ENCODE measurements at regions not wholly inside any gene's neighbourhood (a gene's known extent, or its start where the extent isn't known, plus 50 kb on each side); places are given as distances from the start of the nearest gene placed in this dataset.

GRCh38 chr7:63040336-63040735, 958.3 kb upstream of the ZNF722 start:
- Histone ChIP-seq H3K9me2 (ENCODE audit: insufficient read depth, low read length) (no peaks in the 10 kb centered on the region), H3K36me3 (ENCODE audit: insufficient read depth, low read length) (no peaks in the 10 kb centered on the region), H3K4me3 (ENCODE audit: low read depth, low read length, poor library complexity, severe bottlenecking) (no peak overlapping the region), H4K20me1 (ENCODE audit: insufficient read depth, low read length) (no peaks in the 10 kb centered on the region), H3K4me1 (ENCODE audit: insufficient read depth, low read length, poor library complexity, severe bottlenecking) (no peaks in the 10 kb centered on the region), H3K9me3 (ENCODE audit: low read length) (no peaks in the 10 kb centered on the region), H3K4me2 (ENCODE audit: low read length) (no peak overlapping the region), H3K27ac (ENCODE audit: low read depth, low read length, poor library complexity, severe bottlenecking) (no peak overlapping the region), H3K79me2 (ENCODE audit: insufficient read depth, low read depth, low read length) (no peaks in the 10 kb centered on the region), H2AFZ (ENCODE audit: low read length) (no peak overlapping the region)
- intact Hi-C loops (cut with micrococcal nuclease; ENCODE audit: unreplicated experiment): no loop called here
- ChIA-PET CTCF (ENCODE audit: unreplicated experiment) (no interaction called here), POLR2A (no interaction called here)
- no peak for DNase-seq (ENCODE audit: low spot score)
- no peak for TF ChIP-seq EZH2phosphoT487 (IDR thresholded peaks at IDR 0.05; ENCODE audit: borderline replicate concordance, low read depth, low read length)
- TF ChIP-seq, protein P1, sequence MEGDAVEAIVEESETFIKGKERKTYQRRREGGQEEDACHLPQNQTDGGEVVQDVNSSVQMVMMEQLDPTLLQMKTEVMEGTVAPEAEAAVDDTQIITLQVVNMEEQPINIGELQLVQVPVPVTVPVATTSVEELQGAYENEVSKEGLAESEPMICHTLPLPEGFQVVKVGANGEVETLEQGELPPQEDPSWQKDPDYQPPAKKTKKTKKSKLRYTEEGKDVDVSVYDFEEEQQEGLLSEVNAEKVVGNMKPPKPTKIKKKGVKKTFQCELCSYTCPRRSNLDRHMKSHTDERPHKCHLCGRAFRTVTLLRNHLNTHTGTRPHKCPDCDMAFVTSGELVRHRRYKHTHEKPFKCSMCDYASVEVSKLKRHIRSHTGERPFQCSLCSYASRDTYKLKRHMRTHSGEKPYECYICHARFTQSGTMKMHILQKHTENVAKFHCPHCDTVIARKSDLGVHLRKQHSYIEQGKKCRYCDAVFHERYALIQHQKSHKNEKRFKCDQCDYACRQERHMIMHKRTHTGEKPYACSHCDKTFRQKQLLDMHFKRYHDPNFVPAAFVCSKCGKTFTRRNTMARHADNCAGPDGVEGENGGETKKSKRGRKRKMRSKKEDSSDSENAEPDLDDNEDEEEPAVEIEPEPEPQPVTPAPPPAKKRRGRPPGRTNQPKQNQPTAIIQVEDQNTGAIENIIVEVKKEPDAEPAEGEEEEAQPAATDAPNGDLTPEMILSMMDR (conservative IDR thresholded peaks at IDR 0.05; ENCODE audit: low read length): no peak
- no TSS peak for BruUV-seq (replicated peaks)

DNA sequence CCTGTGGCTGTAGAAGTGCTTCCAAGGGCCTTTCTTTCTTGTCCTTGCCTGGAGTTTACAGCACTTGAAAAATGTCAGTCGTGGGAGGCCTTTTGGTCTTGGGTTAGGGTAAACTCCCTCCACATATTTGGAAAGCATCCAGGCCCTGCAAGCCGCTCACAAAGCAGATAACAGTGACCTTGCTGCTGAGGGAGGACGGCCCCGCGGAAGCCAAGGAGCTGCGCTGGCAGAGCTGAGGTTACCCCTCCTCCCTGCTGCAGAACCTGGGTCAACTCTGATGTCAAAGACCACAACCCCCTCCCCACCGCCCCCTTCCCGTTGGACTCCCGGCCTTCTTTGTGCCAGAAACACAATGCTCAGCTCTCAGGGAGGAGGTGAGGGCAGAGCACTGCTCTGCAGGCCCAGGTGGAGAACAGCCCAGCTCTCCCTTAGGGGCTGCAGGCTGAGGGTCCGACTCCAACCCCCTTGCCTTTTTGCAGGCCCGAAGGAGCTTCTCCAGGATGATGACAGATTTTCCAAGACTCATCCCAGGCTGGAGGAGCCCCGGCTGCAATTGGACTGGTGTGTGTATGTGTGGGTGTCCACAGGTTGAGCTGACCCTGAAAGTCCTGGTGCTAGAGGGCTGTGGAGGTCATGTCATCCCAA, 957.6 kb upstream of the ZNF722 start:
- no peaks in the 10 kb centered on the region for H3K36me3 ChIP-seq (ENCODE audit: insufficient read depth, low read length)
- H3K27ac ChIP-seq (ENCODE audit: low read depth, low read length, poor library complexity, severe bottlenecking): no peak overlapping the region
- intact Hi-C loops (cut with micrococcal nuclease; ENCODE audit: unreplicated experiment): no loop called here
- H3K4me2 ChIP-seq (ENCODE audit: low read length): no peak overlapping the region
- no peak for TF ChIP-seq EZH2phosphoT487 (IDR thresholded peaks at IDR 0.05; ENCODE audit: borderline replicate concordance, low read depth, low read length)
- no peaks in the 10 kb centered on the region for H3K79me2 ChIP-seq (ENCODE audit: insufficient read depth, low read depth, low read length)
- H3K4me3 ChIP-seq (ENCODE audit: low read depth, low read length, poor library complexity, severe bottlenecking): no peak overlapping the region
- no TSS peak for BruUV-seq (replicated peaks)
- H3K9me2 ChIP-seq (ENCODE audit: insufficient read depth, low read length): no peaks in the 10 kb centered on the region
- POLR2A ChIA-PET: no interaction called here
- no peak for DNase-seq (ENCODE audit: low spot score)
- H4K20me1 ChIP-seq (ENCODE audit: insufficient read depth, low read length): no peaks in the 10 kb centered on the region
- CTCF ChIA-PET (ENCODE audit: unreplicated experiment): no interaction called here
- H3K4me1 ChIP-seq (ENCODE audit: insufficient read depth, low read length, poor library complexity, severe bottlenecking): no peaks in the 10 kb centered on the region
- H3K9me3 ChIP-seq (ENCODE audit: low read length): no peaks in the 10 kb centered on the region
- H2AFZ ChIP-seq (ENCODE audit: low read length): no peak overlapping the region

- no peak for DNase-seq (ENCODE audit: low spot score)
- Histone ChIP-seq H2AFZ (ENCODE audit: low read length) (no peak overlapping the region), H4K20me1 (ENCODE audit: insufficient read depth, low read length) (no peaks in the 10 kb centered on the region), H3K4me3 (ENCODE audit: low read depth, low read length, poor library complexity, severe bottlenecking) (no peak overlapping the region), H3K27ac (ENCODE audit: low read depth, low read length, poor library complexity, severe bottlenecking) (no peak overlapping the region), H3K4me2 (ENCODE audit: low read length) (no peak overlapping the region), H3K9me2 (ENCODE audit: insufficient read depth, low read length) (no peaks in the 10 kb centered on the region), H3K4me1 (ENCODE audit: insufficient read depth, low read length, poor library complexity, severe bottlenecking) (no peaks in the 10 kb centered on the region), H3K36me3 (ENCODE audit: insufficient read depth, low read length) (no peaks in the 10 kb centered on the region), H3K79me2 (ENCODE audit: insufficient read depth, low read depth, low read length) (no peaks in the 10 kb centered on the region), H3K9me3 (ENCODE audit: low read length) (no peaks in the 10 kb centered on the region; the same call in 1 of the 2 replicates)
- intact Hi-C loops (cut with micrococcal nuclease; ENCODE audit: unreplicated experiment): no loop called here
- ChIA-PET CTCF (ENCODE audit: unreplicated experiment) (no interaction called here), POLR2A (no interaction called here)
- TF ChIP-seq EZH2phosphoT487 (IDR thresholded peaks at IDR 0.05; ENCODE audit: borderline replicate concordance, low read depth, low read length): no peak
- TF ChIP-seq, protein P1 (conservative IDR thresholded peaks at IDR 0.05; ENCODE audit: low read length): no peak
- BruUV-seq (replicated peaks): no TSS peak
Measured at GRCh38 chr7:63041786-63042185, 956.9 kb upstream of the ZNF722 start.
